ENCODE measurements at regions not wholly inside any gene's neighbourhood (a gene's known extent, or its start where the extent isn't known, plus 50 kb on each side); places are given as distances from the start of the nearest gene placed in this dataset.

DNA sequence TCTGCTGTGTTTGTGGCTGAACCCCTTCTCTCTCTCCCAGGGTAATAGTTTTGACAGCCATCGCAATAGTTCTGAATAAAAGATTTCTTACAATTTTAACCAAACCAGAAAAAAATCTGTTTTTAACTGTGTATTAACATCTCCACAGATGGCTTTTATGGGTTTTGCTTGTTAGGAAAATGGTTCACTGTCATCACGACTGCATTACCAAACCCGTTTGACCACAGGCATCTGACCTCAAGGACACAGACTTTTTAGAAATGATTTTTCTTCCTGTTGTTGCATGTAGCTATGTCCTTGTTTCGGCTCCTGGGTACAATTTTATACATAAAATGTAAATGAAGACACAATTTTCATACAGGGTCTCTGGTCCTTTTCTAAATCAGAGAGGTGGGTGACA is 316.1 kb downstream of the IRX1 start:
- TF ChIP-seq, protein P1, sequence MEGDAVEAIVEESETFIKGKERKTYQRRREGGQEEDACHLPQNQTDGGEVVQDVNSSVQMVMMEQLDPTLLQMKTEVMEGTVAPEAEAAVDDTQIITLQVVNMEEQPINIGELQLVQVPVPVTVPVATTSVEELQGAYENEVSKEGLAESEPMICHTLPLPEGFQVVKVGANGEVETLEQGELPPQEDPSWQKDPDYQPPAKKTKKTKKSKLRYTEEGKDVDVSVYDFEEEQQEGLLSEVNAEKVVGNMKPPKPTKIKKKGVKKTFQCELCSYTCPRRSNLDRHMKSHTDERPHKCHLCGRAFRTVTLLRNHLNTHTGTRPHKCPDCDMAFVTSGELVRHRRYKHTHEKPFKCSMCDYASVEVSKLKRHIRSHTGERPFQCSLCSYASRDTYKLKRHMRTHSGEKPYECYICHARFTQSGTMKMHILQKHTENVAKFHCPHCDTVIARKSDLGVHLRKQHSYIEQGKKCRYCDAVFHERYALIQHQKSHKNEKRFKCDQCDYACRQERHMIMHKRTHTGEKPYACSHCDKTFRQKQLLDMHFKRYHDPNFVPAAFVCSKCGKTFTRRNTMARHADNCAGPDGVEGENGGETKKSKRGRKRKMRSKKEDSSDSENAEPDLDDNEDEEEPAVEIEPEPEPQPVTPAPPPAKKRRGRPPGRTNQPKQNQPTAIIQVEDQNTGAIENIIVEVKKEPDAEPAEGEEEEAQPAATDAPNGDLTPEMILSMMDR (IDR thresholded peaks at IDR 0.05), result no peak
- TF ChIP-seq POLR2A (IDR thresholded peaks at IDR 0.05), result no peak
